HFF-Myc (cell line): ENCODE measurements at regions not wholly inside any gene's neighbourhood (a gene's known extent, or its start where the extent isn't known, plus 50 kb on each side); places are given as distances from the start of the nearest gene placed in this dataset.

Source experiments
- DNase-seq: peaks from one replicate; pipeline ENCODE4 v3.0.0-alpha.2; 2011; ENCODE audit warnings: low read depth; ENCODE audit errors: extremely low read depth
- H3K4me3 ChIP-seq: replicated peaks from 2 replicates; pipeline ENCODE4 v1.5.1; 2011; ENCODE audit warnings: low read depth, mild to moderate bottlenecking, control low read depth, low read length
- TF ChIP-seq, protein P1 (sequence below): IDR thresholded peaks from 2 replicates; pipeline ENCODE4 v1.5.1; 2012; ENCODE audit warnings: mild to moderate bottlenecking, low read depth, low read length, control low read depth; ENCODE audit errors: missing control alignments

DNA sequence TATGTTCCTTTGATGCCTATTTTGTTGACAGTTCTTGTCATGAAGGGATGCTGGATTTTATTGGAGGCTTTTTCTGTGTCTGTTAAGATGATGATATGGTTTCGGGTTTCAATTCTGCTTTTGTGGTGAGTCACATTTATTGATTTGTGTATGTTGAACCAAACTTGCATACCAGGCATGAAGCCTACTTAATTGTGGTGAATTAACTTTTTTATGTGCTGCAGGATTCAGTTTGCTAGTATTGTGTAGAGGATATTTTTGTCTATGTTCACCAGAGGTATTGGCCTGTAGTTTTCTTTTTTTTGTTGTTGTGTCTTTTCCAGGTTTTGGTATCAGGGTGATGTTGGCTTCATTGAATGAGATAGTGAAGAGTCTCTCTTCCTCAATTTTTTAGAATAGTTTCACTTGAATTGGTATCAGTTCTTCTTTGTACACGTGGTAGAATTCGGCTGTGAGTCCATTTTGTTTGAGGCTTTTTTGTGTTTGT is 345.9 kb downstream of the KIF20B start:
- no peak overlapping the region for H3K4me3 ChIP-seq
- no peak for DNase-seq
- TF ChIP-seq, protein P1, sequence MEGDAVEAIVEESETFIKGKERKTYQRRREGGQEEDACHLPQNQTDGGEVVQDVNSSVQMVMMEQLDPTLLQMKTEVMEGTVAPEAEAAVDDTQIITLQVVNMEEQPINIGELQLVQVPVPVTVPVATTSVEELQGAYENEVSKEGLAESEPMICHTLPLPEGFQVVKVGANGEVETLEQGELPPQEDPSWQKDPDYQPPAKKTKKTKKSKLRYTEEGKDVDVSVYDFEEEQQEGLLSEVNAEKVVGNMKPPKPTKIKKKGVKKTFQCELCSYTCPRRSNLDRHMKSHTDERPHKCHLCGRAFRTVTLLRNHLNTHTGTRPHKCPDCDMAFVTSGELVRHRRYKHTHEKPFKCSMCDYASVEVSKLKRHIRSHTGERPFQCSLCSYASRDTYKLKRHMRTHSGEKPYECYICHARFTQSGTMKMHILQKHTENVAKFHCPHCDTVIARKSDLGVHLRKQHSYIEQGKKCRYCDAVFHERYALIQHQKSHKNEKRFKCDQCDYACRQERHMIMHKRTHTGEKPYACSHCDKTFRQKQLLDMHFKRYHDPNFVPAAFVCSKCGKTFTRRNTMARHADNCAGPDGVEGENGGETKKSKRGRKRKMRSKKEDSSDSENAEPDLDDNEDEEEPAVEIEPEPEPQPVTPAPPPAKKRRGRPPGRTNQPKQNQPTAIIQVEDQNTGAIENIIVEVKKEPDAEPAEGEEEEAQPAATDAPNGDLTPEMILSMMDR, result no peak

GRCh38 chr10:90051053-90051452 is 349.7 kb downstream of the KIF20B start:
- TF ChIP-seq, protein P1, result no peak
- H3K4me3 ChIP-seq, result no peak overlapping the region
- DNase-seq, result no peak

GRCh38 chr10:90051474-90051873 is 350.1 kb downstream of the KIF20B start:
- H3K4me3 ChIP-seq, result no peak overlapping the region
- TF ChIP-seq, protein P1, result no peak
- DNase-seq, result no peak

GRCh38 chr10:90062786-90063185 is 361.4 kb downstream of the KIF20B start:
- TF ChIP-seq, protein P1, result no peak
- no peak overlapping the region for H3K4me3 ChIP-seq
- DNase-seq, result no peak

DNA sequence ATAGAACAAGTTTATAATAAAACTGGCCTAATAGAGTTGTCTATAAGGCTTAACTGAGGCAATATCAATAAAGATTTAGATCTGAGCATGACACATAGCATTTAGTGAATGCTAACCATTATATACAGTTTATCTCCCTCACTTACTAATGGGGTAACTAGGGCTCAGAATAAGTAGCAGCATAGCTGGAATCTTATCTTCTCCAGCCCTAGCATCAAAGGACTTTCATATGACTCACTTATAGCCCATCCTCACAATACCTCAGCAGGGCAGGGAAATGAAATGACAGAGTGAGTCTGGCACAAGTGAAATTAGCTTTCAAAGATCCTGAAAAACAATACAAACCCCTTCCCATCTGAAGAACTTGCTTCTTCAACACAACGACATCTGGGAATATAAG is 362.9 kb downstream of the KIF20B start:
- TF ChIP-seq, protein P1, result no peak
- no peak overlapping the region for H3K4me3 ChIP-seq
- no peak for DNase-seq

DNA sequence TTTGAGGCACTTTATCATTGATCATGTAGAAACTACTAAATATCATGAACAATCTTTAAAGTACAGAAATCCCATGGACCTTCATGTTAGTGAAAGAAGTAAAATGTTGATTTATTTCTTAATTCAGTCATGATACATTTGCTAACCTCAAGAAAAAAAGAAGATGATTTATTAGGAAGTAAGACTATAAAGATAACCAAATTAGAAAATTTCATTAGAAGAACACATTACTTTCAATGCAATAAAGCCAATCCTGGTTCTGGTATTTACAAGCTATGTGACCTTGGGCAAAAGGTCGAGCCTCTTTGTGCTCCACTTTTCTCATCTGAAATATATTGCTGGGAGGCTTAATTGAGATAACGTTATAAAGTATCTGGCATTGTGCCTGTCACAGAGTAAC is 365.0 kb downstream of the KIF20B start:
- H3K4me3 ChIP-seq, result no peak overlapping the region
- TF ChIP-seq, protein P1, result no peak

DNA sequence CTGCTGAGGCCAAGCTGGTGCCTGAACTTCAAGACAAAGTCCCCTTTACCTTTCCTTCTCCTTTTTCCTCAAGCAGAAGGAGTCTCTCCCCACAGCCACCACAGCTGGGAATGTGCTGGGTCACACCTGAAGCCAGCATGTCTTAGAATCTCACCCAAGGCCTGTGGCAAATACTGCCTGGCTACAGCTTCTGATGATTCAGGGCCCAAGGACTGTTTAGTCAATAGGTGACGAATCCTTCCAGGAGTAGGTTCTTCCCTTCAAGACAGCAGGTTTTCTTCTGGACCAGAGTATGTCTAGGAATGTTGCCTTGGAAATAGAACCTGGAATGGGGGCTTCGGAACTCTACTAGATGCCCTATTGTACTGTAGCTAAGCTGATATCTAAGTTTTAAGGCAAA is 374.6 kb downstream of the KIF20B start:
- TF ChIP-seq, protein P1, result no peak
- no peak overlapping the region for H3K4me3 ChIP-seq
- no peak for DNase-seq

More for the DNA sequence above, 365.0 kb downstream of the KIF20B start:
- DNase-seq, result no peak
